Motor neuron (in vitro differentiated cells): ENCODE measurements at regions not wholly inside any gene's neighbourhood (a gene's known extent, or its start where the extent isn't known, plus 50 kb on each side); places are given as distances from the start of the nearest gene placed in this dataset.

Experiments used
- ATAC-seq, 8 experiments: fragments of 200-7000 bp; cut with Tn5 transposase; replicated peaks in 6 of 8; 2 replicates each; pipeline ENCODE4 v1.8.0; 2021; ENCODE audit warnings: mild to moderate bottlenecking in 8 of 8, moderate library complexity in 8 of 8
- H3K27ac ChIP-seq, 2 donors: fragments of 250-450 bp; sonication (Bioruptor Pico); 2 replicates each; pipeline ENCODE4 v1.9.0; 2021; ENCODE audit warnings: antibody characterized with exemption in 2 of 2, mild to moderate bottlenecking in 2 of 2, moderate library complexity in 1 of 2
- H3K4me1 ChIP-seq, 2 donors: fragments of 250-450 bp; sonication (Bioruptor Pico); replicated peaks in 1 of 2; 2 replicates each; pipeline ENCODE4 v1.6.1; 2021; ENCODE audit warnings: antibody characterized with exemption in 2 of 2, mild to moderate bottlenecking in 2 of 2, moderate library complexity in 1 of 2
- H3K4me3 ChIP-seq, 5 donors: fragments of 250-450 bp; sonication (Bioruptor Pico); 2 replicates each; pipeline ENCODE4 v1.9.0; 2021; ENCODE audit warnings: antibody characterized with exemption in 5 of 5, mild to moderate bottlenecking in 5 of 5, moderate library complexity in 4 of 5
- WGBS, 10 experiments: fragments of 450-650 bp; shearing (Covaris generic); methylation state at CpG; one replicate each; pipeline ENCODE4 v1.0.0; 2022; 5-methylcytosine and 5-hydroxymethylcytosine counted together
- in situ Hi-C, 9 experiments: fragments of 400-800 bp; cut with MboI; loops; one replicate each; pipeline ENCODE4 v1.15.0; 2021; ENCODE audit warnings: low sequenced_read_pairs in 9 of 9, low pct_unique_long_range_greater_than_20kb in 2 of 9; ENCODE audit not compliant: unreplicated experiment in 9 of 9

- no peak for ATAC-seq
- Histone ChIP-seq H3K4me1 (peaks cover 11 to 19% of the 10 kb centered on the region in 2 donors), H3K4me3 (no peak overlapping the region), H3K27ac (no peak overlapping the region)
- in situ Hi-C loops: no loop called here
- WGBS, 10 experiments: 28 to 100% (median 84%) methylated on average over 2 to 24 of the region's 37 CpGs; no CpG with 5 or more reads in 3 of the 10 experiments
Measured at GRCh38 chr16:86087011-86087895, 188.3 kb downstream of the IRF8 start.

GRCh38 chr16:86087896-86088230 is 188.9 kb downstream of the IRF8 start:
- H3K4me3 ChIP-seq: no peak overlapping the region
- peaks cover 7 to 13% of the 10 kb centered on the region in 2 donors for H3K4me1 ChIP-seq
- WGBS, 10 experiments: 58 to 69% methylated on average over 4 to 10 of the region's 11 CpGs; no CpG with 5 or more reads in 8 of the 10 experiments
- peak in 1 of 8 experiments; percentile 42 for ATAC-seq
- H3K27ac ChIP-seq: no peak overlapping the region
- in situ Hi-C loops: no loop called here

- 0 to 82% (median 54%) methylated on average over 1 to 3 of the region's 5 CpGs; no CpG with 5 or more reads in 4 of the 10 experiments for WGBS, 10 experiments
- no peak for ATAC-seq
- H3K4me1 ChIP-seq: peaks cover 6 to 13% of the 10 kb centered on the region in 2 donors
- H3K4me3 ChIP-seq: no peak overlapping the region
- H3K27ac ChIP-seq: no peak overlapping the region
- in situ Hi-C loops: no loop called here
Measured at GRCh38 chr16:86088287-86088686, 189.3 kb downstream of the IRF8 start.

GRCh38 chr16:86088816-86089215 is 189.9 kb downstream of the IRF8 start:
- no peak for ATAC-seq
- peaks cover 6 to 13% of the 10 kb centered on the region in 2 donors for H3K4me1 ChIP-seq
- no CpG with 5 or more reads among the region's 9 CpGs for WGBS, 10 experiments
- H3K27ac ChIP-seq: no peak overlapping the region
- in situ Hi-C loops: no loop called here
- no peak overlapping the region for H3K4me3 ChIP-seq

- in situ Hi-C loops: no loop called here
- H3K4me1 ChIP-seq: peaks cover 6 to 13% of the 10 kb centered on the region in 2 donors
- H3K27ac ChIP-seq: no peak overlapping the region
- no peak overlapping the region for H3K4me3 ChIP-seq
- 33 to 73% (median 45%) methylated on average over 1 to 5 of the region's 14 CpGs; no CpG with 5 or more reads in 5 of the 10 experiments for WGBS, 10 experiments
- ATAC-seq: peak in 1 of 8 experiments; percentile 55
Measured at GRCh38 chr16:86089334-86089900, 190.5 kb downstream of the IRF8 start.

- no peak overlapping the region for H3K27ac ChIP-seq
- H3K4me3 ChIP-seq: no peak overlapping the region
- 48 to 78% (median 75%) methylated on average over 2 to 4 of the region's 5 CpGs; no CpG with 5 or more reads in 7 of the 10 experiments for WGBS, 10 experiments
- peaks cover 6 to 13% of the 10 kb centered on the region in 2 donors for H3K4me1 ChIP-seq
- ATAC-seq: no peak
- in situ Hi-C loops: no loop called here
Measured at GRCh38 chr16:86089991-86090390, 191.0 kb downstream of the IRF8 start.

GRCh38 chr16:86090461-86091170 is 191.7 kb downstream of the IRF8 start:
- ATAC-seq: no peak
- Histone ChIP-seq H3K4me3 (no peak overlapping the region), H3K4me1 (peaks cover 6 to 13% of the 10 kb centered on the region in 2 donors), H3K27ac (no peak overlapping the region)
- in situ Hi-C loops: no loop called here
- WGBS, 10 experiments: 43 to 75% (median 55%) methylated on average over 4 to 8 of the region's 9 CpGs; no CpG with 5 or more reads in 6 of the 10 experiments

GRCh38 chr16:86091976-86092375 is 193.0 kb downstream of the IRF8 start:
- no peak overlapping the region for H3K27ac ChIP-seq
- 16 to 83% (median 57%) methylated on average over 2 to 7 of the region's 7 CpGs; no CpG with 5 or more reads in 5 of the 10 experiments for WGBS, 10 experiments
- peaks cover 6 to 13% of the 10 kb centered on the region in 2 donors for H3K4me1 ChIP-seq
- no peak overlapping the region for H3K4me3 ChIP-seq
- in situ Hi-C loops: no loop called here
- no peak for ATAC-seq

GRCh38 chr16:86092586-86093480 is 193.9 kb downstream of the IRF8 start:
- peaks cover 6 to 11% of the 10 kb centered on the region in 2 donors for H3K4me1 ChIP-seq
- ATAC-seq: no peak
- no peak overlapping the region for H3K27ac ChIP-seq
- no peak overlapping the region for H3K4me3 ChIP-seq
- whole genome bisulfite sequencing, 10 experiments: 50 to 87% (median 76%) methylated on average over 2 to 13 of the region's 27 CpGs; no CpG with 5 or more reads in 1 of the 10 experiments
- in situ Hi-C loops: no loop called here

- in situ Hi-C loops: no loop called here
Measured at GRCh38 chr16:86093801-86094750, 195.1 kb downstream of the IRF8 start.

GRCh38 chr16:86095131-86095752 is 196.3 kb downstream of the IRF8 start:
- 25 to 89% (median 80%) methylated on average over 2 to 11 of the region's 15 CpGs; no CpG with 5 or more reads in 5 of the 10 experiments for WGBS, 10 experiments
- in situ Hi-C loops: no loop called here
- Histone ChIP-seq H3K27ac (no peak overlapping the region), H3K4me1 (no peaks in the 10 kb centered on the region), H3K4me3 (no peak overlapping the region)
- no peak for ATAC-seq

More at GRCh38 chr16:86093801-86094750, 195.1 kb downstream of the IRF8 start:
- Histone ChIP-seq H3K27ac (no peak overlapping the region), H3K4me3 (no peak overlapping the region), H3K4me1 (peaks cover 0 to under 1% of the 10 kb centered on the region in 2 donors)
- 33 to 100% (median 89%) methylated on average over 1 to 5 of the region's 14 CpGs; no CpG with 5 or more reads in 4 of the 10 experiments for WGBS, 10 experiments
- no peak for ATAC-seq
